ENCODE measurements at regions not wholly inside any gene's neighbourhood (a gene's known extent, or its start where the extent isn't known, plus 50 kb on each side); places are given as distances from the start of the nearest gene placed in this dataset.

DNA sequence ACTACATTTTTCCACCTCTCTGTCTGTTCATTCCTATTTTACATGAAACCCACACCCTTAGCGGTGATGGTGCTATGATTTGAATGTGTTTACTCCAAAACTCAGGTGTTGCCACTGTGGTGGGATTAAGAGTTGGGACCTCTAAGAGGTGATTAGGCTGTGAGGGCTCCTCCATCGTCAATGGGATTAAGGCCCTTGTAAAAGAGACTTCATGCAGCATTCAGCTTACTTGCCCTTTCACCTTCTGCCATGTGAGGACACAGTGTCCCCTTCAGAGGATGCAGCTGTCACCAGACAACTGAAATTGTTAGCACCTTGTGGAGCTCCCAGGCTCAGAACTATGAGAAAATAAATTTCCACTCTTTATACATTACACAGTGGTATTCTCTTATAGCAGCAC lies 182.2 kb downstream of the NOC3L start:
- TF ChIP-seq, protein P1, sequence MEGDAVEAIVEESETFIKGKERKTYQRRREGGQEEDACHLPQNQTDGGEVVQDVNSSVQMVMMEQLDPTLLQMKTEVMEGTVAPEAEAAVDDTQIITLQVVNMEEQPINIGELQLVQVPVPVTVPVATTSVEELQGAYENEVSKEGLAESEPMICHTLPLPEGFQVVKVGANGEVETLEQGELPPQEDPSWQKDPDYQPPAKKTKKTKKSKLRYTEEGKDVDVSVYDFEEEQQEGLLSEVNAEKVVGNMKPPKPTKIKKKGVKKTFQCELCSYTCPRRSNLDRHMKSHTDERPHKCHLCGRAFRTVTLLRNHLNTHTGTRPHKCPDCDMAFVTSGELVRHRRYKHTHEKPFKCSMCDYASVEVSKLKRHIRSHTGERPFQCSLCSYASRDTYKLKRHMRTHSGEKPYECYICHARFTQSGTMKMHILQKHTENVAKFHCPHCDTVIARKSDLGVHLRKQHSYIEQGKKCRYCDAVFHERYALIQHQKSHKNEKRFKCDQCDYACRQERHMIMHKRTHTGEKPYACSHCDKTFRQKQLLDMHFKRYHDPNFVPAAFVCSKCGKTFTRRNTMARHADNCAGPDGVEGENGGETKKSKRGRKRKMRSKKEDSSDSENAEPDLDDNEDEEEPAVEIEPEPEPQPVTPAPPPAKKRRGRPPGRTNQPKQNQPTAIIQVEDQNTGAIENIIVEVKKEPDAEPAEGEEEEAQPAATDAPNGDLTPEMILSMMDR (IDR thresholded peaks at IDR 0.05; ENCODE audit: low read length) = no peak
- no peak for TF ChIP-seq EZH2 (IDR thresholded peaks at IDR 0.05; ENCODE audit: borderline replicate concordance, low read length)

Data from OCI-LY1 (cell line).